Retinal pigment epithelial cell (primary cell): ENCODE measurements at regions not wholly inside any gene's neighbourhood (a gene's known extent, or its start where the extent isn't known, plus 50 kb on each side); places are given as distances from the start of the nearest gene placed in this dataset.

Experiments
- DNase-seq: peaks from one replicate; pipeline ENCODE4 v3.0.0-alpha.2; 2010; ENCODE audit warnings: low read depth
- H3K4me3 ChIP-seq: 2 replicates; pipeline ENCODE4 v1.5.1; 2011; ENCODE audit warnings: mild to moderate bottlenecking, low read length, control low read depth, moderate library complexity
- CTCF ChIP-seq: conservative IDR thresholded peaks from 2 replicates; pipeline ENCODE4 v1.5.1; 2011; ENCODE audit warnings: low read depth, low read length, control low read depth, inconsistent platforms

GRCh38 chr6:66717801-66718200 is 1010.8 kb upstream of the EYS start:
- peak; percentile 58 for DNase-seq
- TF ChIP-seq CTCF: no peak

GRCh38 chr6:66699385-66699784 is 992.4 kb upstream of the EYS start:
- H3K4me3 ChIP-seq: no peak overlapping the region
- no peak for TF ChIP-seq CTCF
- no peak for DNase-seq

More at GRCh38 chr6:66717801-66718200, 1010.8 kb upstream of the EYS start:
- H3K4me3 ChIP-seq: no peak overlapping the region

- no peak overlapping the region for H3K4me3 ChIP-seq
- no peak for DNase-seq
- no peak for TF ChIP-seq CTCF
Observed at GRCh38 chr6:66689608-66690007, 982.6 kb upstream of the EYS start.

- DNase-seq: no peak
- no peak overlapping the region for H3K4me3 ChIP-seq
- no peak for TF ChIP-seq CTCF
Observed at GRCh38 chr6:66687611-66688140, 980.6 kb upstream of the EYS start.

- no peak overlapping the region for H3K4me3 ChIP-seq
- DNase-seq: no peak
- TF ChIP-seq CTCF: no peak
Observed at GRCh38 chr6:66675906-66676305, 968.9 kb upstream of the EYS start.

GRCh38 chr6:66664112-66664511 is 957.1 kb upstream of the EYS start:
- TF ChIP-seq CTCF: no peak
- H3K4me3 ChIP-seq: no peak overlapping the region

GRCh38 chr6:66662721-66663507 is 955.9 kb upstream of the EYS start:
- no peak overlapping the region for H3K4me3 ChIP-seq
- TF ChIP-seq CTCF: no peak
- no peak for DNase-seq

More at GRCh38 chr6:66664112-66664511, 957.1 kb upstream of the EYS start:
- DNase-seq: no peak
